ENCODE measurements at regions not wholly inside any gene's neighbourhood (a gene's known extent, or its start where the extent isn't known, plus 50 kb on each side); places are given as distances from the start of the nearest gene placed in this dataset.
"Not testable (repeated sequence)": the region's sequence is repeated elsewhere in the genome, so short reads cannot be mapped to it uniquely, and the experiment has no call there.

- CTCF ChIA-PET: interaction anchor here (1.2 kb wide), 1 partner anchor 7 kb away, joined by 3 read pairs; no protein-coding TSS in a partner anchor
- Mint-ChIP-seq H3K4me1 (ENCODE audit: low read depth) (no peaks in the 10 kb centered on the region), H3K36me3 (no peaks in the 10 kb centered on the region), H3K27me3 (peaks cover 5% of the 10 kb centered on the region), H3K9me3 (no peaks in the 10 kb centered on the region), H3K4me3 (no peak overlapping the region), H3K27ac (no peak overlapping the region)
- POLR2A ChIA-PET: no interaction called here
- DNase-seq: no peak
- intact Hi-C loops (cut with micrococcal nuclease): no loop called here
These were observed 57.0 kb downstream of the RASL11A start for GRCh38 chr13:27327633-27328032.

GRCh38 chr13:27329210-27329609, 58.6 kb downstream of the RASL11A start:
- H3K36me3 Mint-ChIP-seq: no peaks in the 10 kb centered on the region
- no peaks in the 10 kb centered on the region for H3K4me1 Mint-ChIP-seq (ENCODE audit: low read depth)
- no peak overlapping the region for H3K27ac Mint-ChIP-seq
- no peaks in the 10 kb centered on the region for H3K9me3 Mint-ChIP-seq
- DNase-seq: no peak
- POLR2A ChIA-PET: no interaction called here
- intact Hi-C loops (cut with micrococcal nuclease): no loop called here
- H3K4me3 Mint-ChIP-seq: no peak overlapping the region
- CTCF ChIA-PET: interaction anchor here (0.6 kb wide), 1 partner anchor 456 kb away, joined by 3 read pairs; no protein-coding TSS in a partner anchor
- H3K27me3 Mint-ChIP-seq: peaks cover 5% of the 10 kb centered on the region

GRCh38 chr13:27334774-27335435, 64.3 kb downstream of the RASL11A start:
- DNase-seq: no peak
- H3K4me1 Mint-ChIP-seq (ENCODE audit: low read depth): no peaks in the 10 kb centered on the region
- intact Hi-C loops (cut with micrococcal nuclease): no loop called here
- no peak overlapping the region for H3K27ac Mint-ChIP-seq
- no peak overlapping the region for H3K4me3 Mint-ChIP-seq
- peaks cover 7% of the 10 kb centered on the region for H3K27me3 Mint-ChIP-seq
- CTCF ChIA-PET: interaction anchor here (0.6 to 1.6 kb wide), 5 partner anchors 8 to 63 kb away, joined by 3 to 4 read pairs (median 3); no protein-coding TSS in a partner anchor
- H3K9me3 Mint-ChIP-seq: no peaks in the 10 kb centered on the region
- POLR2A ChIA-PET: interaction anchor here (0.5 kb wide), 1 partner anchor 126 kb away, joined by 3 read pairs; no protein-coding TSS in a partner anchor
- H3K36me3 Mint-ChIP-seq: no peaks in the 10 kb centered on the region

- no peaks in the 10 kb centered on the region for H3K9me3 Mint-ChIP-seq
- H3K36me3 Mint-ChIP-seq: no peaks in the 10 kb centered on the region
- H3K27me3 Mint-ChIP-seq: peaks cover 12% of the 10 kb centered on the region
- no peak overlapping the region for H3K27ac Mint-ChIP-seq
- no peak overlapping the region for H3K4me3 Mint-ChIP-seq
- no peaks in the 10 kb centered on the region for H3K4me1 Mint-ChIP-seq (ENCODE audit: low read depth)
- intact Hi-C loops (cut with micrococcal nuclease): no loop called here
- no peak for DNase-seq
- POLR2A ChIA-PET: no interaction called here
- CTCF ChIA-PET: interaction anchor here (1.6 to 1.8 kb wide), 3 partner anchors 26 to 351 kb away, joined by 3 to 4 read pairs (median 4); no protein-coding TSS in a partner anchor
These were observed 65.5 kb downstream of the RASL11A start for GRCh38 chr13:27336014-27336673.

GRCh38 chr13:27338207-27338606, 67.6 kb downstream of the RASL11A start:
- intact Hi-C loops (cut with micrococcal nuclease): loop anchor here (2.0 kb wide), 1 partner anchor 15 kb away; no protein-coding TSS in a partner anchor
- DNase-seq: no peak
- CTCF ChIA-PET: interaction anchor here (1.0 to 2.8 kb wide), 4 partner anchors 10 to 64 kb away, joined by 3 to 19 read pairs (median 8); no protein-coding TSS in a partner anchor
- Mint-ChIP-seq H3K27me3 (peaks cover 8% of the 10 kb centered on the region), H3K36me3 (no peaks in the 10 kb centered on the region), H3K4me3 (no peak overlapping the region), H3K27ac (no peak overlapping the region), H3K9me3 (no peaks in the 10 kb centered on the region), H3K4me1 (ENCODE audit: low read depth) (no peaks in the 10 kb centered on the region)
- POLR2A ChIA-PET: no interaction called here

GRCh38 chr13:27338816-27339215, 68.2 kb downstream of the RASL11A start:
- no peak for DNase-seq
- no peak overlapping the region for H3K27ac Mint-ChIP-seq
- CTCF ChIA-PET: interaction anchor here (1.1 to 5.1 kb wide), 8 partner anchors 10 to 354 kb away, joined by 3 to 27 read pairs (median 4); no protein-coding TSS in a partner anchor
- no peaks in the 10 kb centered on the region for H3K36me3 Mint-ChIP-seq
- H3K9me3 Mint-ChIP-seq: no peaks in the 10 kb centered on the region
- no peak overlapping the region for H3K4me3 Mint-ChIP-seq
- intact Hi-C loops (cut with micrococcal nuclease): loop anchor here (2.0 kb wide), 1 partner anchor 14 kb away; no protein-coding TSS in a partner anchor
- H3K27me3 Mint-ChIP-seq: peaks cover 8% of the 10 kb centered on the region
- no peaks in the 10 kb centered on the region for H3K4me1 Mint-ChIP-seq (ENCODE audit: low read depth)
- POLR2A ChIA-PET: no interaction called here

- H3K27me3 Mint-ChIP-seq: peaks cover 8% of the 10 kb centered on the region
- H3K27ac Mint-ChIP-seq: no peak overlapping the region
- CTCF ChIA-PET: interaction anchor here (1.1 to 5.1 kb wide), 10 partner anchors 9 to 354 kb away, joined by 3 to 27 read pairs (median 4); partner anchors contain the start of gene RASL11A
- H3K36me3 Mint-ChIP-seq: no peaks in the 10 kb centered on the region
- no peaks in the 10 kb centered on the region for H3K9me3 Mint-ChIP-seq
- intact Hi-C loops (cut with micrococcal nuclease): loop anchor here (2.0 kb wide), 1 partner anchor 14 kb away; no protein-coding TSS in a partner anchor
- POLR2A ChIA-PET: interaction anchor here (0.7 kb wide), 1 partner anchor 23 kb away, joined by 3 read pairs; no protein-coding TSS in a partner anchor
- H3K4me1 Mint-ChIP-seq (ENCODE audit: low read depth): no peaks in the 10 kb centered on the region
- H3K4me3 Mint-ChIP-seq: no peak overlapping the region
- peak; percentile 58 for DNase-seq
These were observed 68.7 kb downstream of the RASL11A start for GRCh38 chr13:27339299-27339698.

- intact Hi-C loops (cut with micrococcal nuclease): no loop called here
- POLR2A ChIA-PET: no interaction called here
- Mint-ChIP-seq H3K9me3 (no peaks in the 10 kb centered on the region), H3K4me3 (no peak overlapping the region), H3K27ac (no peak overlapping the region), H3K4me1 (ENCODE audit: low read depth) (no peaks in the 10 kb centered on the region), H3K36me3 (no peaks in the 10 kb centered on the region), H3K27me3 (peaks cover 15% of the 10 kb centered on the region)
- CTCF ChIA-PET: interaction anchor here (2.4 to 5.1 kb wide), 2 partner anchors 71 to 356 kb away, joined by 8 to 27 read pairs; partner anchors contain the start of gene RASL11A
- DNase-seq: no peak
These were observed 71.0 kb downstream of the RASL11A start for GRCh38 chr13:27341616-27342015.

- Mint-ChIP-seq H3K4me3 (no peak overlapping the region), H3K36me3 (peaks cover 3% of the 10 kb centered on the region), H3K27ac (no peak overlapping the region), H3K9me3 (peaks cover 6% of the 10 kb centered on the region), H3K27me3 (peaks cover 21% of the 10 kb centered on the region), H3K4me1 (ENCODE audit: low read depth) (no peaks in the 10 kb centered on the region)
- ChIA-PET CTCF (interaction anchor here (1.6 to 4.1 kb wide), 4 partner anchors 8 to 362 kb away, joined by 3 to 19 read pairs (median 16); no protein-coding TSS in a partner anchor), POLR2A (no interaction called here)
- intact Hi-C loops (cut with micrococcal nuclease): no loop called here
- no peak for DNase-seq
These were observed 76.7 kb downstream of the RASL11A start for GRCh38 chr13:27347211-27347772.

- intact Hi-C loops (cut with micrococcal nuclease): no loop called here
- no peak for DNase-seq
- peaks cover 21% of the 10 kb centered on the region for H3K27me3 Mint-ChIP-seq
- ChIA-PET POLR2A (no interaction called here), CTCF (interaction anchor here (0.7 to 4.1 kb wide), 6 partner anchors 9 to 363 kb away, joined by 3 to 19 read pairs (median 8); partner anchors contain the start of gene RASL11A)
- H3K4me1 Mint-ChIP-seq (ENCODE audit: low read depth): peaks cover 10% of the 10 kb centered on the region
- no peak overlapping the region for H3K27ac Mint-ChIP-seq
- H3K4me3 Mint-ChIP-seq: no peak overlapping the region
- H3K9me3 Mint-ChIP-seq: peaks cover 6% of the 10 kb centered on the region
- peaks cover 3% of the 10 kb centered on the region for H3K36me3 Mint-ChIP-seq
These were observed 76.0 kb upstream of the GTF3A start for GRCh38 chr13:27348461-27348860.

GRCh38 chr13:27349458-27349857, 75.0 kb upstream of the GTF3A start:
- Mint-ChIP-seq H3K4me1 (ENCODE audit: low read depth) (peaks cover 19% of the 10 kb centered on the region), H3K36me3 (peaks cover 3% of the 10 kb centered on the region), H3K9me3 (peaks cover 6% of the 10 kb centered on the region), H3K4me3 (no peak overlapping the region), H3K27ac (no peak overlapping the region), H3K27me3 (peaks cover 21% of the 10 kb centered on the region)
- ChIA-PET POLR2A (no interaction called here), CTCF (interaction anchor here (3.5 to 4.1 kb wide), 3 partner anchors 9 to 12 kb away, joined by 12 to 19 read pairs (median 19); no protein-coding TSS in a partner anchor)
- intact Hi-C loops (cut with micrococcal nuclease): no loop called here
- DNase-seq: no peak

GRCh38 chr13:27350825-27351224, 73.6 kb upstream of the GTF3A start:
- H3K4me1 Mint-ChIP-seq (ENCODE audit: low read depth): peaks cover 19% of the 10 kb centered on the region
- H3K36me3 Mint-ChIP-seq: not testable (repeated sequence)
- CTCF ChIA-PET: interaction anchor here (0.7 to 4.7 kb wide), 4 partner anchors 10 to 365 kb away, joined by 3 to 37 read pairs (median 8); no protein-coding TSS in a partner anchor

More at GRCh38 chr13:27350825-27351224, 73.6 kb upstream of the GTF3A start:
- H3K9me3 Mint-ChIP-seq, POLR2A ChIA-PET, H3K27ac Mint-ChIP-seq, DNase-seq, H3K4me3 Mint-ChIP-seq: not testable (repeated sequence)
- intact Hi-C loops (cut with micrococcal nuclease): loop anchor here (5.0 kb wide), 1 partner anchor 79 kb away; the partner anchor contains the start of gene RASL11A
- H3K27me3 Mint-ChIP-seq: peaks cover 15% of the 10 kb centered on the region
